GM06990 (cell line): ENCODE measurements at regions not wholly inside any gene's neighbourhood (a gene's known extent, or its start where the extent isn't known, plus 50 kb on each side); places are given as distances from the start of the nearest gene placed in this dataset.
"Not testable (repeated sequence)": the region's sequence is repeated elsewhere in the genome, so short reads cannot be mapped to it uniquely, and the experiment has no call there.

ENCODE experiments used
- DNase-seq: peaks from one replicate; pipeline ENCODE4 v3.0.0-alpha.2; 2011; ENCODE audit not compliant: insufficient read length; ENCODE audit errors: extremely low read depth
- H3K27me3 ChIP-seq: replicated peaks from 2 replicates; pipeline ENCODE4 v1.6.0; 2011; ENCODE audit warnings: low read length; ENCODE audit not compliant: control insufficient read depth, insufficient read depth
- H3K36me3 ChIP-seq: 2 replicates; pipeline ENCODE4 v1.5.1; 2011; ENCODE audit warnings: low read length; ENCODE audit not compliant: control insufficient read depth, insufficient read depth
- H3K4me3 ChIP-seq: replicated peaks from 2 replicates; pipeline ENCODE4 v1.5.1; 2011; ENCODE audit warnings: low read depth, mild to moderate bottlenecking, control low read depth, low read length
- TF ChIP-seq, protein P1 (sequence below): IDR thresholded peaks from 2 replicates; pipeline ENCODE4 v1.5.1; 2011; ENCODE audit warnings: low read length, control low read depth, mild to moderate bottlenecking, inconsistent platforms; ENCODE audit not compliant: insufficient read depth, poor library complexity, severe bottlenecking

GRCh38 chrX:1134156-1134555 is 78.3 kb downstream of the CRLF2 start:
- no peak for DNase-seq
- TF ChIP-seq, protein P1, sequence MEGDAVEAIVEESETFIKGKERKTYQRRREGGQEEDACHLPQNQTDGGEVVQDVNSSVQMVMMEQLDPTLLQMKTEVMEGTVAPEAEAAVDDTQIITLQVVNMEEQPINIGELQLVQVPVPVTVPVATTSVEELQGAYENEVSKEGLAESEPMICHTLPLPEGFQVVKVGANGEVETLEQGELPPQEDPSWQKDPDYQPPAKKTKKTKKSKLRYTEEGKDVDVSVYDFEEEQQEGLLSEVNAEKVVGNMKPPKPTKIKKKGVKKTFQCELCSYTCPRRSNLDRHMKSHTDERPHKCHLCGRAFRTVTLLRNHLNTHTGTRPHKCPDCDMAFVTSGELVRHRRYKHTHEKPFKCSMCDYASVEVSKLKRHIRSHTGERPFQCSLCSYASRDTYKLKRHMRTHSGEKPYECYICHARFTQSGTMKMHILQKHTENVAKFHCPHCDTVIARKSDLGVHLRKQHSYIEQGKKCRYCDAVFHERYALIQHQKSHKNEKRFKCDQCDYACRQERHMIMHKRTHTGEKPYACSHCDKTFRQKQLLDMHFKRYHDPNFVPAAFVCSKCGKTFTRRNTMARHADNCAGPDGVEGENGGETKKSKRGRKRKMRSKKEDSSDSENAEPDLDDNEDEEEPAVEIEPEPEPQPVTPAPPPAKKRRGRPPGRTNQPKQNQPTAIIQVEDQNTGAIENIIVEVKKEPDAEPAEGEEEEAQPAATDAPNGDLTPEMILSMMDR: no peak
- no peak overlapping the region for H3K4me3 ChIP-seq
- H3K36me3 ChIP-seq: no peaks in the 10 kb centered on the region
- H3K27me3 ChIP-seq: no peaks in the 10 kb centered on the region

DNA sequence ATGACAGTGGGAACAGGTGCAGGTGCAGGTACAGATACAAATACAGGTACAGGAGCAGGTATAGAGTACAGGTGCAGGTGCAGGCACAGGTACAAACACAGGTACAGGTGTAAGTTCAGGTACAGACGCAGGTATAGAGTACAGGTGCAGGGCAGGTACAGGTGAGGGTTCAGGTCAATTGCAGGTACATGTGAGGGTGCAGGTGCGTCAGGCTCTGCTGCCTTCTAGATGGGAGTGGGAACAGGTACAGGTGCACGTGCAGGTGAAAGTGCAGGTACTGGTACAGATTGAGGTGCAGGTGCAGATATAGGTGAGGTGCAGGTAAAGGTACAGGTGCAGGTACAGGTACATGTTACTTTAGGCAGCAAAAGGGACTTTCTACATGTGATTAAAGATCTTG is 85.7 kb downstream of the CRLF2 start:
- H3K36me3 ChIP-seq: no peaks in the 10 kb centered on the region
- TF ChIP-seq, protein P1: no peak
- no peak overlapping the region for H3K4me3 ChIP-seq
- no peaks in the 10 kb centered on the region for H3K27me3 ChIP-seq
- no peak for DNase-seq

DNA sequence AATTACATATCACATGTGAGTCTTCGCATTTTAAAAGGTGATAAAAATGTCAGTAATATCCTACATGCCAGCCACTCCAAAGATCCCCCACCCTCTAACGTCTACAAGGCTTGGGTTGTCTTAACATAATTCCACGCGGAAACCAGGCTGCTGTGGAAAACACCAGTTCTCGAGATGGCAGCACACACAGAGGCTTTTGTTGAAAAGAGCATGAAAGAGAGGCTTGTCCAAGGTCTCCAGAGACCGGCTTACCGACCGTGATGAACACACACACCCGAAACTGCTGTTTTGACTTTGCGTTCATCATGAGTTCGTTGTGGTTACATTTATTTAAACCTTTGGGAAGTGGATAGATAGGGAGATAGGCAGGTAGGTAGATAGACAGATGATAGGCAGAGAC is 87.9 kb downstream of the CRLF2 start:
- Histone ChIP-seq H3K4me3 (no peak overlapping the region), H3K36me3 (no peaks in the 10 kb centered on the region), H3K27me3 (no peaks in the 10 kb centered on the region)
- DNase-seq: no peak
- TF ChIP-seq, protein P1: no peak

DNA sequence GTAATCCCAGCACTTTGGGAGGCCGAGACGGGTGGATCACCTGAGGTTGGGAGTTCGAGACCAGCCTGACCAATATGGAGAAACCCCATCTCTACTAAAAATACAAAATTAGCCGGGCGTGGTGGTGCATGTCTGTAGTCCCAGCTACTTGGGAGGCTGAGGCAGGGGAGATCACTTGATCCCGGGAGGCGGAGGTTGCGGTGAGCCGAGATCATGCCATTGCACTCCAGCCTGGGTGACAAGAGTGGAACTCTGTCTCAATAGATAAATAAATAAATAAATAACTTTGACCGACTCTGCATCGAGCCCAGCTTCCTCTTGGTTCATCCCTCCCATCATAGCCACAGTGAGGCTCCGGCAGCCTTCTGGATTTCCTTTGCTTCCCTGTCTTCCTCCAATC is 89.6 kb downstream of the CRLF2 start:
- H3K4me3 ChIP-seq, H3K36me3 ChIP-seq, DNase-seq, H3K27me3 ChIP-seq: not testable (repeated sequence)

- H3K36me3 ChIP-seq: no peaks in the 10 kb centered on the region
- TF ChIP-seq, protein P1: no peak
- no peak for DNase-seq
- no peak overlapping the region for H3K4me3 ChIP-seq
- no peaks in the 10 kb centered on the region for H3K27me3 ChIP-seq
These were observed 93.2 kb downstream of the CRLF2 start for GRCh38 chrX:1119275-1119674.

DNA sequence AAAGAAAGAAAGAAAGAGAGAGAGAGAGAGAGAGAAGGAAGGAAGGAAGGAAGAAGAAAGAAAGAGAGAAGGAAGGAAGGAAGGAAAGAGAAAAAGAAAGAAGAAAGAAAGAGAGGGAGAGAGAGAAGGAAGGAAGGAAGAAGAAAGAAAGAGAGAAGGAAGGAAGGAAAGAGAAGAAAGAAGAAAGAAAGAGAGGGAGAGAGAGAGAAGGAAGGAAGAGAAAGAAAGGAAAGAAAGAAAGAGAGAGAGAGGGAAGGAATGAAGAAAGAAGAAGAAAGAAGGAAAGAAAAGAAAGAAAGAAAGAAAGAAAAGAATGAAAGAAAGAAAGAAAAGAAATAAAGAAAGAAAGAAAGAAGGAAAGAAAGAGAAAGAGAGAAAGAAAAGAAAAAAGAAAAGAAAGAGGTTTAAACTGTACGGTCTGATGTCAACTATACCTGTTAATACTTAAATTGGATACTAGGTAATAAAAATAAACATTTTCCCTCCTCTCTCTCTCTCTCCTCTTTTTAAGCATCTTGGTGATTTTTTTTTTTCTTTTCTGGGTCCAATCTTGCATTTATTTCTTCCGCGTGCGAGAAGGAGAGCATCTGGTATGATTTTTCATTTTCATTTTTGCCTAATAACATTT is 93.8 kb downstream of the CRLF2 start:
- Histone ChIP-seq H3K27me3 (no peaks in the 10 kb centered on the region), H3K36me3 (no peaks in the 10 kb centered on the region), H3K4me3 (no peak overlapping the region)
- TF ChIP-seq, protein P1: no peak
- no peak for DNase-seq

GRCh38 chrX:1115411-1115810 is 97.0 kb downstream of the CRLF2 start:
- not testable (repeated sequence) for H3K36me3 ChIP-seq, DNase-seq, H3K27me3 ChIP-seq, H3K4me3 ChIP-seq
